ENCODE measurements at regions not wholly inside any gene's neighbourhood (a gene's known extent, or its start where the extent isn't known, plus 50 kb on each side); places are given as distances from the start of the nearest gene placed in this dataset.
"Not testable (repeated sequence)": the region's sequence is repeated elsewhere in the genome, so short reads cannot be mapped to it uniquely, and the experiment has no call there.

GRCh38 chr2:31736695-31737454, 156.1 kb upstream of the SRD5A2 start:
- DNase-seq (ENCODE audit: low read depth), result no peak

DNA sequence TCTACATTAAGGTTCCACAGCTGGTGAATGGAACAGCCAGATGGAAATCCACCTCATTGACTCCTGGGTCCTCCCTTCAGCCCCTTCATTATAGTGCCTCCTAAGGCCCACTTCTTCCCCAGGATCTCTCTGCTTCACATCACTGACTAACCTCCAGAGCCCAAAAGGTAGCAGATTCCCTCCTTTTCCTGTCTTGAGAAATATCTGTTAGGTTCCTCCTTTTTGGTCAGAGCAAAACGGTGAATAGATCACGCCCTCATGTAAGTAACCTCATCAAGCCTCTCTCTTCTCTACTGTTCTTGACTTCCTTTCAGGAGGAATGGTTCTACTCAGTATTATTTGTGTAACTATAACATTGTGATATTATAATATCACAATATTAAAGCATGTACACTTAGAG, 155.0 kb upstream of the SRD5A2 start:
- DNase-seq (ENCODE audit: low read depth), result no peak

DNA sequence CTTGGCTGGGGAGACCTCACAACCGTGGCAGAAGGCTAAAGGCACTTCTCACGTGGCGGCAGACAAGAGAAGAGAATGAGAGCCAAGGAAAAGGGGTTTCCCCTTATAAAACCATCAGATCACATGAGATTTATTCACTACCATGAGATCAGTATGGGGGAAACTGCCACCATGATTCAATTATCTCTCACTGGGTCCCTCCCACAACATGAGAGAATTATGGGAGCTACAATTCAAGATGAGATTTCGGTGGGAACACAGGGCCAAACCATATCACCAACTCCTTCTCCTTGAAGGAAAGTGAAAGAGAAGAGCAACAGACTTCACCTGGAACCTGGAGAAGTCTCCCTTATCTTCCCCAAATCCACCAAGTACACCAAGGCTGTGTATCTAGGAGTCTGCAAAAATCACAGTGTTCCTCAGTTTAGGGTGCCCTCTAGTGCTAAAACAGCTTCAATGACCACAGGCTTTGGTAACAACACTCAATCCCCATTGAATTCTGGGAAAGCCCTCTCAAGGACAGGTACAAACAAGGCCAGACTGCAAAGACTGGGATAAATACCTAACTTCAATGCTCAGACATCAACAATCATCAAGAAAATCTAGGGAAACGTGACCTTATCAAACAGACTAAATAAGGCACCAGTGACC, 148.8 kb upstream of the SRD5A2 start:
- DNase-seq (ENCODE audit: low read depth), result peak; percentile 37

- DNase-seq (ENCODE audit: low read depth), result no peak
These were observed 148.3 kb upstream of the SRD5A2 start for GRCh38 chr2:31729065-31729439.

DNA sequence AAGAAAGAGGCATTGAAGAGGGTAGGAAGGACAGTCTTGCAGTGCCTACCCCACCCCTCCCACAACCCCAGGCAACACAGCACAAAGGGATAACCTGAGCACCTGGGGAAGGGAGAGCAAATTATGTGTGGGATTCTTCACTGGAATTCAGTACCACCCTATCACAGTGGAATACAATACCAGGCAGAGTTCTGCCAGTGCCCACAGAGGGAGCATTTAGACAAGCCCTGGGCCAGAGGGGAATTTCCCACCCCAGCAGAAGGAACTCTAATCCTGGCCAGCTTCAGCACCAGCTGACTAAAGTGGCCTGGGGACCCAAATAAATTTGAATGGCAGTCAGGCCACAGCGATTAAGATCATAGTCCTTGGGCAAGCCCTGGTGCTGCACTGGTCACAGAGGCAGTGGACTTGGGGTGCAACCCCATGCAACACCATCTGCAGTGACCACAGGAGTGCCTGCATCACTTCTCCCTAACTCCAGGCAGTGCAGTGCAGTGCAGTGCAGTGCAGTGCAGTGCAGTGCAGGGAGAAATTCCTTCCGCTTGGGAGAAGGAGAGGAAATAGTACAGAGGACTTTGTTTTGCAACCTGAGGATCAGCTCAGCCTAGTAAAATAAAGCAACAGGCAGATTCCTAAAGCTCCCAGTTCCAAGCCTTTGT, 147.8 kb upstream of the SRD5A2 start:
- DNase-seq (ENCODE audit: low read depth), result no peak

GRCh38 chr2:31726457-31726856, 145.7 kb upstream of the SRD5A2 start:
- DNase-seq (ENCODE audit: low read depth), result no peak

DNA sequence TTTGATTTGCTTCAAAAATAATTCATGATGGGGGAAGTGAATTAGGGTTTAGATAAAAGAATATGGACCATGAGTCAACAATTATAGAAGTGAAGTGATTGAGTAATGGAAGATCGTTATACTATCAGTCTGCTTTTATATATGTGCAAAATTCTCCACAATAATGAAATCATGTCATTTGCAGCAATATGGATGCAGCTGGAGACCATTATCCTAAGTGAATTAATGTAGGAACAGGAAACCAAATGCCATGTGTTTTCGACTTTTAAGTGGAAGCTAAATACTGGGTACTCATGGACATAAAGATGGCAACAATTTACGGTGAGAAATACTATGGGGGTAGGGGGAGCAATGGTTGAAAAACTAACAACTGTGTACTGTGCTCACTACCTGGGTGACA, 144.7 kb upstream of the SRD5A2 start:
- no peak for DNase-seq (ENCODE audit: low read depth)

GRCh38 chr2:31711737-31712136, 131.0 kb upstream of the SRD5A2 start:
- no peak for DNase-seq (ENCODE audit: low read depth)

GRCh38 chr2:31710121-31710520, 129.4 kb upstream of the SRD5A2 start:
- no peak for DNase-seq (ENCODE audit: low read depth)

DNA sequence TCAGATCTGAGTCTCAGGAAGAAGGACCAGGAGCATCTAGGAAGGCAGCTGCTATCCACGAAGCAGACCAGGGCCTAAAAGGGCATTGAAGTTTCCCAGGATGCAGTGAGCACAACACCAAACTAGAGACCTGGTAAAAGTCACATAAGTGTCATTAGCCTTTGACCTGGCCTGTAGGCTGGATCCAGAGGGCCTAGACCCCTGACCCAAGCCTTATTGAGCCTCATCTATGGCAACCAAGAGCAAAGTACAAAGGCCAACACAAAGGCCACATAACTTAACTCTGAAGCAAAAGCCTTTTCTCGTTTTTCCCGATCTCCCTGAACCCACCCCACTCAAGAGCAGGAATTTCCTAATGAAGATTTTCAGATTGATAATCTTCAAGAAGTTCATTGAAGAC, 127.3 kb upstream of the SRD5A2 start:
- DNase-seq (ENCODE audit: low read depth), result no peak

DNA sequence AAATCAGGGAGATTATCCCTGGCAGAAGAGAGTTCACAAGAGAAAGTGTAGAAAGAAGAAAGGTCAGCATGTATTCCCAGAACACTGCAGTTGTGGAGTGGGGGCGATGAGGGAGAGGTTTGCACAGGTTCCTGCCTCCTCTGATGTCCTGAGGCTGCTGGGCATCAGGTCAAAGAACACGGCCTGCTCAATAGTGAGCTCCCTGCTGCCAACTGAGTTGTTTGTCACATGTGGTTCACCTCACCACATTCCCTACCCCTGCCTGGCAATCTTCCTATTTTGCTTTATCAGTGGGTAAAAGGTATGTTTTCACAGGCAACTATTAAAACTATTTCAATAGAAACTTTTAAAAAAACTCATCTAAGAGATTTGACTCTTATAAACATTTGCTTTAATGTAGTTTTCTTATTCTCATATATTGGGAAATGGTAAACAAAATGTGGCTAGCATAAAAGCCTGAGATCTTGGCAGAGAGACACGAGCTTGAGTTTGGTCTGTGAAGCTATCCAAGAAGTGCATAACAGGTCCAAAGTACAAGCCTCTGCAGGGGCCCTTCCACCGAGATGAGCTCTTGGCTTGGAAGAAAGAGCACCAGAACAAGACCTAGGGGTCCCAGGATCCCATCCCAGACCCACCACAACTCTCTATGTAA, 123.9 kb upstream of the SRD5A2 start:
- DNase-seq (ENCODE audit: low read depth), result no peak

GRCh38 chr2:31703253-31703652, 122.5 kb upstream of the SRD5A2 start:
- DNase-seq (ENCODE audit: low read depth), result no peak

DNA sequence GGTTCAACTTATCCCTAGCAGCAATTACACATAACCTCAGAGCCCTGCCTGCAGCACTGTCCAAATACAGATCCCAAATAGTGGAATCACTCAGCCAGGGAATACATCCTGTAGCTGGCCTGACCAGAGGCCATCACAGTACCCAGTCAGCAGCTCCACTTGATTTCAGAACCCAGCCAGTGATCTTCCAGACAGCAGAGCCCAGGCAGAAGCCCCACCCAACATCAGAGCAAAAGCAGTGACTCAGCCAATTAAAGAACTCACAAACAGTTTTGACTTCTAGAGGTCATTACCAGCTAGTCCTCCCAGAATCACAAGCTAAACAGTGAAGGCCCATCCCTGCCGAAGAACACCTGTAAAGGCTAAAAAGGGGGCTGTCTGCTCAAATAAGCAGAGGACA, 118.0 kb upstream of the SRD5A2 start:
- no peak for DNase-seq (ENCODE audit: low read depth)

DNA sequence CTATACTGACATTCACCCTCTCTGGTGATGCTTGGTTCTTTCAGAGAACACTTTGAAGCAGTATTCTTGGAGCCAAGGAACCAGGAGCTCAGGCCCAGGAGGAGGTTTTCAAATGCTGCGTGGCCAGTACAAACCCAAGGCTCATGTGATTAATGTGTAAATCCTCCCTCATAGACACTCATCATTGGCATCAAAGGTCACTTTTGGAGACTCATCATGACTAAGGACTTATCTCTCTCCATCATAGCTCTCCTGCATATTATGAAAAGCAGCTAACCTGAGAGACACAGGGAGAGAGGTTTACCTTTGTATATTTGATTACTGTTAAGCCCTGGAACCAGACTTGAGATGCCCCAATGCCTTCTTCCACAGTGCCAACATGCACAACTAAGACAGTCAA, 115.3 kb upstream of the SRD5A2 start:
- no peak for DNase-seq (ENCODE audit: low read depth)

- peak; percentile 2 for DNase-seq (ENCODE audit: low read depth)
These were observed 113.7 kb upstream of the SRD5A2 start for GRCh38 chr2:31694444-31694843.

GRCh38 chr2:31693882-31694281, 113.1 kb upstream of the SRD5A2 start:
- no peak for DNase-seq (ENCODE audit: low read depth)

GRCh38 chr2:31688282-31688681, 107.5 kb upstream of the SRD5A2 start:
- no peak for DNase-seq (ENCODE audit: low read depth)

DNA sequence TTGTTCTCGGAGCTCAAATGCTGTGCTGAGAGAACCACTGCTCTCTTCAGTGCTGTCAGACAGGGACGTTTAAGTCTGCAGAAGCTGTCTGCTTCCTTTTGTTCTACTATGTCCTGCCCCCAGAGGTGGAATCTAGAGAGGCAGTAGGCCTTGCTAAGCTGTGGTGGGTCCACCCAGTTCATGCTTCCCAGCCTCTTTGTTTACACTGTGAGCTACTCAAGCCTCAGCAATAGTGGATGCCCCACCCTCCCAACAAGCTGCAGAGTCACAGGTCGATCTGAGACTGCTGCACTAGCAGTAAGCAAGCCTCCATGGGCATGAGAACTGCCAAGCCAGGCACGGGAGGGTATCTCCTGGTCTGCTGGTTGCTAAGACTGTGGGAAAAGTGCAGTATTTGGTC, 102.8 kb upstream of the SRD5A2 start:
- not testable (repeated sequence) for DNase-seq (ENCODE audit: low read depth)

GRCh38 chr2:31675485-31675901, 94.8 kb upstream of the SRD5A2 start:
- DNase-seq (ENCODE audit: low read depth), result no peak

GRCh38 chr2:31674446-31674845, 93.7 kb upstream of the SRD5A2 start:
- DNase-seq (ENCODE audit: low read depth), result no peak

DNA sequence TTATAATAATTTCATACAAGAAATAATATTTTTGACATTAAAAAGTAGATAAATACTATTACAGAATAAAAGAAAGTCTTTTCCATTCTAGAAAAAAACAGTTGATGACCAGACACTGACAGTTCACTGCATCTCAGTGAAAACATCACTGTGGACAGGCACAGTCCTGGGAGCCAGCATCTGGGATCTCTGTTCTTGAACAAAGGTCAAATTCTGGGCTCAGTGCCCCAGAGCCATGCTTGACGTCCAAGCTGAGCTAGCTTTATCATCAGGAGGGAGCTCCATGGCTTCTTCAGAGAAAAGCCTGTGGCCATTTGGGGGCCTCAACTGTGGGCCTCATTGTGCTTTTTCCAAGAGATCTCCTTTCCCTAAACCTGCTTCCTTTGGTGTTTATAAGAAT, 86.1 kb upstream of the SRD5A2 start:
- no peak for DNase-seq (ENCODE audit: low read depth)

- DNase-seq (ENCODE audit: low read depth), result no peak
These were observed 84.4 kb upstream of the SRD5A2 start for GRCh38 chr2:31664949-31665724.
